Endothelial cell of umbilical vein (primary cell): ENCODE measurements at regions not wholly inside any gene's neighbourhood (a gene's known extent, or its start where the extent isn't known, plus 50 kb on each side); places are given as distances from the start of the nearest gene placed in this dataset.

ENCODE experiments used
- BruUV-seq: library from RNA; stranded (reverse); fragments of 400-500 nt; replicated peaks from 2 replicates; lab custom pipeline; 2021; lab: Mats Ljungman, UMichigan
- CTCF ChIA-PET: fragments of 300-600, 350-600 bp; sonication (Branson Sonifier 250); formaldehyde crosslinking; loops from one replicate; lab custom pipeline; 2021; ENCODE audit warnings: antibody characterized with exemption, inconsistent platforms; lab: Charles Lee
- POLR2A ChIA-PET: fragments of 300-600, 350-600 bp; sonication (Branson Sonifier 250); formaldehyde crosslinking; loops from one replicate; lab custom pipeline; 2021; ENCODE audit warnings: antibody characterized with exemption, inconsistent platforms; lab: Charles Lee
- DNase-seq: peaks from one replicate; pipeline ENCODE4 v3.0.0-alpha.2; 2011; ENCODE audit warnings: low read depth, low spot score
- FAIRE-seq: peaks from 2 replicates; lab custom pipeline; 2011; peaks lifted over from hg19 to GRCh38; lab: Jason Lieb, UNC
- H2AFZ ChIP-seq: 2 replicates; pipeline ENCODE4 v1.6.0; 2012; ENCODE audit warnings: low read depth, low read length, control low read depth, inconsistent platforms
- H3K27ac ChIP-seq: 2 replicates; pipeline ENCODE4 v1.5.1; 2011; ENCODE audit warnings: low read depth, mild to moderate bottlenecking, control low read depth, low read length, moderate library complexity; ENCODE audit not compliant: insufficient read depth
- H3K27me3 ChIP-seq, 2 experiments: 2 replicates each; pipeline versions ENCODE4 v1.6.0 to v1.6.1; 2011; ENCODE audit warnings: low read length in 2 of 2, mixed read lengths in 1 of 2; ENCODE audit not compliant: control insufficient read depth in 2 of 2, insufficient read depth in 2 of 2
- H3K36me3 ChIP-seq, 2 experiments: 2 replicates in 1 of 2; 3 replicates in 1 of 2; pipeline ENCODE4 v1.5.1; 2011; ENCODE audit warnings: low read length in 2 of 2, mild to moderate bottlenecking in 1 of 2, moderate library complexity in 1 of 2; ENCODE audit not compliant: control insufficient read depth in 2 of 2, insufficient read depth in 2 of 2; ENCODE audit errors: extremely low read depth in 1 of 2
- H3K4me1 ChIP-seq: 3 replicates; pipeline ENCODE4 v1.5.1; 2011; ENCODE audit warnings: mild to moderate bottlenecking, low read length; ENCODE audit not compliant: control insufficient read depth, insufficient read depth; ENCODE audit errors: extremely low read depth
- H3K4me2 ChIP-seq: 2 replicates; pipeline ENCODE4 v1.6.1; 2011; ENCODE audit warnings: low read length, control low read depth, mixed read lengths; ENCODE audit not compliant: insufficient read depth
- H3K4me3 ChIP-seq, 3 experiments: fragments of 200-600 bp in 1 of 3; sonication (generic), shearing (Covaris generic) in 1 of 3; replicated peaks in 1 of 3; 2 replicates each; pipeline ENCODE4 v1.5.1; 2011 to 2016; ENCODE audit warnings: control low read depth in 3 of 3, low read length in 3 of 3, mild to moderate bottlenecking in 2 of 3, inconsistent platforms in 1 of 3, low read depth in 1 of 3, moderate library complexity in 1 of 3; ENCODE audit not compliant: insufficient read depth in 1 of 3
- H3K79me2 ChIP-seq: 2 replicates; pipeline ENCODE4 v1.6.0; 2012; ENCODE audit warnings: low read length, inconsistent platforms; ENCODE audit not compliant: control insufficient read depth, insufficient read depth
- H3K9ac ChIP-seq: replicated peaks from 2 replicates; pipeline ENCODE3; 2011; ENCODE audit warnings: low read length, control low read depth; ENCODE audit not compliant: insufficient read depth; ENCODE audit errors: extremely low read depth
- H3K9me1 ChIP-seq: replicated peaks from 3 replicates; pipeline ENCODE4 v1.6.0; 2011; ENCODE audit warnings: mild to moderate bottlenecking, low read length; ENCODE audit not compliant: control insufficient read depth, insufficient read depth; ENCODE audit errors: extremely low read depth
- H3K9me3 ChIP-seq: replicated peaks from 2 replicates; pipeline ENCODE4 v1.5.1; 2012; ENCODE audit warnings: low read length, inconsistent platforms; ENCODE audit not compliant: control insufficient read depth, insufficient read depth
- H4K20me1 ChIP-seq: replicated peaks from 2 replicates; pipeline ENCODE3; 2011; ENCODE audit warnings: mild to moderate bottlenecking, low read length; ENCODE audit not compliant: control insufficient read depth, insufficient read depth; ENCODE audit errors: extremely low read depth
- EZH2 ChIP-seq: IDR thresholded peaks from 2 replicates; pipeline ENCODE4 v1.6.1; 2012; ENCODE audit warnings: borderline replicate concordance, low read depth, mild to moderate bottlenecking, moderate library complexity, low read length, inconsistent platforms; ENCODE audit not compliant: severe bottlenecking
- GATA2 ChIP-seq: IDR thresholded peaks from 2 replicates; pipeline ENCODE4 v1.7.0; 2011; ENCODE audit warnings: low read depth, mild to moderate bottlenecking, moderate library complexity, mixed read lengths, low read length; ENCODE audit not compliant: insufficient read length, insufficient read depth
- JUN ChIP-seq: IDR thresholded peaks from 2 replicates; pipeline ENCODE4 v1.6.1; 2011; ENCODE audit warnings: borderline replicate concordance, low read depth; ENCODE audit not compliant: insufficient read length, insufficient read depth
- MYC ChIP-seq: IDR thresholded peaks from one replicate; pipeline ENCODE4 v1.6.1; 2011; ENCODE audit warnings: mild to moderate bottlenecking, low read depth, low read length
- POLR2AphosphoS5 ChIP-seq: IDR thresholded peaks from 2 replicates; pipeline ENCODE4 v1.6.1; 2012; ENCODE audit warnings: low read depth, mild to moderate bottlenecking, control low read depth, low read length, moderate library complexity; ENCODE audit not compliant: insufficient read depth
- dilution Hi-C: fragments of 300-500 bp; cut with MboI; formaldehyde crosslinking; loops from one replicate; pipeline ENCODE4 v1.15.0; 2019; ENCODE audit warnings: low sequenced_read_pairs; ENCODE audit not compliant: extremely low pct_ligation_motif_present
- intact Hi-C: fragments of 100-400 bp; cut with micrococcal nuclease; formaldehyde crosslinking; loops from one replicate; pipeline ENCODE4 v1.10.0; 2022
- TF ChIP-seq, protein P1 (sequence below): IDR thresholded peaks from 2 replicates; pipeline ENCODE4 v1.6.1; 2011; ENCODE audit not compliant: insufficient read depth, insufficient read length
- TF ChIP-seq, protein P2 (sequence below), 2 donors: IDR thresholded peaks; 1 replicate in 1 of 2; 2 replicates in 1 of 2; pipeline ENCODE4 v1.5.1; 2011; ENCODE audit warnings: low read length in 2 of 2, mild to moderate bottlenecking in 2 of 2, moderate library complexity in 2 of 2, control low read depth in 1 of 2, inconsistent platforms in 1 of 2, low read depth in 1 of 2; ENCODE audit not compliant: insufficient read depth in 1 of 2; ENCODE audit errors: extremely low read depth in 1 of 2

DNA sequence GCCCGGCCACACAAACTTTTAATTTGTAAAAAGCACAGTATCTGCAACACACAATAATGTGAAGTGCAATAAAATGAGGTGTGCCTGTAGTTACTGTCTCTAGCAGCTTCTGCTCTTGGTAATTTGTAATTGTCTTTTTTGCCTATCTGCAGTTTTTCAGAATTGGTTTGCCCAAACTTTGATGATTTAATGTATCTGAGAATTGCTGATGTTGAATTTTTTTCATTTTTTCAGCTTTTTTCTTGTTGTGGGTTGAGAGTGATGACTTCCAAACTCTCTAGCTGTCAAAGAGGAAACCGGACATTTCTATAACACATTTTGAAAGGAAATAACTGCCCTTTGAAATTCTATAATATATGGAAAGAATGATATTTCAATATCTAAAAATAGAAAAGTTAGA lies 236.9 kb downstream of the RERGL start:
- BruUV-seq = no TSS peak
- intact Hi-C loops = no loop called here
- no peak for FAIRE-seq
- no peak for DNase-seq
- Histone ChIP-seq H3K9me1 (no peaks in the 10 kb centered on the region), H3K27ac (no peak overlapping the region), H3K9me3 (no peaks in the 10 kb centered on the region), H3K27me3 (no peaks in the 10 kb centered on the region), H3K79me2 (no peaks in the 10 kb centered on the region), H2AFZ (no peak overlapping the region), H3K4me3 (no peak overlapping the region), H3K9ac (no peak overlapping the region), H4K20me1 (no peaks in the 10 kb centered on the region), H3K4me2 (no peak overlapping the region), H3K36me3 (no peaks in the 10 kb centered on the region), H3K4me1 (no peaks in the 10 kb centered on the region)
- POLR2A ChIA-PET = interaction anchor here (0.6 kb wide), 1 partner anchor 195 kb away, joined by 4 read pairs; no protein-coding TSS in a partner anchor
- TF ChIP-seq, protein P1, sequence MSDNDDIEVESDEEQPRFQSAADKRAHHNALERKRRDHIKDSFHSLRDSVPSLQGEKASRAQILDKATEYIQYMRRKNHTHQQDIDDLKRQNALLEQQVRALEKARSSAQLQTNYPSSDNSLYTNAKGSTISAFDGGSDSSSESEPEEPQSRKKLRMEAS = no peak
- TF ChIP-seq GATA2 (no peak), POLR2AphosphoS5 (no peak), JUN (no peak), EZH2 (no peak), MYC (no peak)
- TF ChIP-seq, protein P2, sequence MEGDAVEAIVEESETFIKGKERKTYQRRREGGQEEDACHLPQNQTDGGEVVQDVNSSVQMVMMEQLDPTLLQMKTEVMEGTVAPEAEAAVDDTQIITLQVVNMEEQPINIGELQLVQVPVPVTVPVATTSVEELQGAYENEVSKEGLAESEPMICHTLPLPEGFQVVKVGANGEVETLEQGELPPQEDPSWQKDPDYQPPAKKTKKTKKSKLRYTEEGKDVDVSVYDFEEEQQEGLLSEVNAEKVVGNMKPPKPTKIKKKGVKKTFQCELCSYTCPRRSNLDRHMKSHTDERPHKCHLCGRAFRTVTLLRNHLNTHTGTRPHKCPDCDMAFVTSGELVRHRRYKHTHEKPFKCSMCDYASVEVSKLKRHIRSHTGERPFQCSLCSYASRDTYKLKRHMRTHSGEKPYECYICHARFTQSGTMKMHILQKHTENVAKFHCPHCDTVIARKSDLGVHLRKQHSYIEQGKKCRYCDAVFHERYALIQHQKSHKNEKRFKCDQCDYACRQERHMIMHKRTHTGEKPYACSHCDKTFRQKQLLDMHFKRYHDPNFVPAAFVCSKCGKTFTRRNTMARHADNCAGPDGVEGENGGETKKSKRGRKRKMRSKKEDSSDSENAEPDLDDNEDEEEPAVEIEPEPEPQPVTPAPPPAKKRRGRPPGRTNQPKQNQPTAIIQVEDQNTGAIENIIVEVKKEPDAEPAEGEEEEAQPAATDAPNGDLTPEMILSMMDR (IDR thresholded peaks at IDR 0.05; ENCODE audit: extremely low read depth in 1 of 2, insufficient read depth in 1 of 2, low read depth in 1 of 2, low read length in 2 of 2) = no peak
- CTCF ChIA-PET = no interaction called here
- dilution Hi-C loops = no loop called here
